GM12874 (cell line): ENCODE measurements at regions not wholly inside any gene's neighbourhood (a gene's known extent, or its start where the extent isn't known, plus 50 kb on each side); places are given as distances from the start of the nearest gene placed in this dataset.

Experiments
- TF ChIP-seq, protein P1 (sequence below): IDR thresholded peaks from 2 replicates; pipeline ENCODE4 v1.5.1; 2011; ENCODE audit warnings: low read depth, mild to moderate bottlenecking, control low read depth, low read length, moderate library complexity; ENCODE audit not compliant: insufficient read depth

- TF ChIP-seq, protein P1, sequence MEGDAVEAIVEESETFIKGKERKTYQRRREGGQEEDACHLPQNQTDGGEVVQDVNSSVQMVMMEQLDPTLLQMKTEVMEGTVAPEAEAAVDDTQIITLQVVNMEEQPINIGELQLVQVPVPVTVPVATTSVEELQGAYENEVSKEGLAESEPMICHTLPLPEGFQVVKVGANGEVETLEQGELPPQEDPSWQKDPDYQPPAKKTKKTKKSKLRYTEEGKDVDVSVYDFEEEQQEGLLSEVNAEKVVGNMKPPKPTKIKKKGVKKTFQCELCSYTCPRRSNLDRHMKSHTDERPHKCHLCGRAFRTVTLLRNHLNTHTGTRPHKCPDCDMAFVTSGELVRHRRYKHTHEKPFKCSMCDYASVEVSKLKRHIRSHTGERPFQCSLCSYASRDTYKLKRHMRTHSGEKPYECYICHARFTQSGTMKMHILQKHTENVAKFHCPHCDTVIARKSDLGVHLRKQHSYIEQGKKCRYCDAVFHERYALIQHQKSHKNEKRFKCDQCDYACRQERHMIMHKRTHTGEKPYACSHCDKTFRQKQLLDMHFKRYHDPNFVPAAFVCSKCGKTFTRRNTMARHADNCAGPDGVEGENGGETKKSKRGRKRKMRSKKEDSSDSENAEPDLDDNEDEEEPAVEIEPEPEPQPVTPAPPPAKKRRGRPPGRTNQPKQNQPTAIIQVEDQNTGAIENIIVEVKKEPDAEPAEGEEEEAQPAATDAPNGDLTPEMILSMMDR, result no peak
Observed at GRCh38 chr5:130801963-130802362, 363.1 kb downstream of the HINT1 start.

DNA sequence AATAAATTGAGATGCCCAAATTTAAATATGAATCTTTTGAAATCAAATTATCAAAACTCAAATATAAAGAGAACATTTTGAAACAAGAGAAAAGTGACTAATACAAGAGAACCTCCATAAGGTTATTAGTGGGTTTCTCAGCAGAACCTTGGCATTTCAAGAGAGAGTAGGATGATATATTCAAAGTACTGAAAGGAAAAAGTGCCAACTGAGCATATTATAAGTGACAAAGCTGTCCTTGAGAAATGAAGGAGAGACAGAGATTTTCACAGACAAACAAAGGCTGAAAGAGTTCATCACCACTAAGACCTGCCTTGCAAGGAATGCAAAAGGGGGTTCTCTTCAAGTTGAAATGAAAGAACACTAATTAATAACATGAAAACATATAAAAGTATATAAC is 366.0 kb downstream of the HINT1 start:
- TF ChIP-seq, protein P1, result no peak

- TF ChIP-seq, protein P1, result no peak
Observed at GRCh38 chr5:130797303-130797702, 367.8 kb downstream of the HINT1 start.

DNA sequence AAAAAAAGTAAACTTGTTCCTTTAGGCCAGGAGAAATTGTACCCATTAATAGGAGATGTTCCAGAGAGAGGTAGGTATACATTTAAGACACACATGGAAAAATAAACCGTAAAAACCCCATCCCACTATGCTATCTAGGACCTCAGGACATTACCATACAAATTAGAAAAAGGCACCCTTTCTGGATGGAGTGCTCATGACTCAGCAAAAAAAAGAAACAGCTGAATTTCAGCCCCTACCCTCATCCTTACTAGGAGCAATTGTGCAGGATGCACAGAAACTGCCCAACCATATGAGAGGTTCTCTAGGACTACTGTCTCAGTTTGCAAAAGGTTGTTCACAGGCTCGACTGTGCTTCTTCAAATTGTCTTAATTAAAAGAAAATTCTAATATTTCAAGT is 368.2 kb downstream of the HINT1 start:
- TF ChIP-seq, protein P1, result no peak

DNA sequence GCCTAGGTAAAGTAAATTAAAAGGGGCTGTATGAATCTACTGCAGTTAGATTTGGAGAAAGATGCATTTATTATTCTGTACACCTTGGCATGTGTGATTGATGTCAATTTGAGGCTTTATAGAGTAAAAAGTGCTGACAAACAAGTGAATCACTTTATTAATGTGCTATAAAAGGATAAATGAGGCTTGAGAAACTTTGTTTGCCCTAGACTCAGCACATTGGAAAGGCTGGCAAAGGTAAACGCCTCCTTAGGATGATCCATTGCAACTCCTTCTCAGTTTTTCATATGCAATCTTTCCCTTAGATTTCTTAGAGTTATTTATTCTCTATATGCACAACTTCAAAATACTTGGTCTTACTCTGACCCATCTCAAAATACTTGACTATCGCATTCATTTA is 369.0 kb downstream of the HINT1 start:
- TF ChIP-seq, protein P1, result no peak

GRCh38 chr5:130795037-130795436 is 370.0 kb downstream of the HINT1 start:
- TF ChIP-seq, protein P1, result no peak

DNA sequence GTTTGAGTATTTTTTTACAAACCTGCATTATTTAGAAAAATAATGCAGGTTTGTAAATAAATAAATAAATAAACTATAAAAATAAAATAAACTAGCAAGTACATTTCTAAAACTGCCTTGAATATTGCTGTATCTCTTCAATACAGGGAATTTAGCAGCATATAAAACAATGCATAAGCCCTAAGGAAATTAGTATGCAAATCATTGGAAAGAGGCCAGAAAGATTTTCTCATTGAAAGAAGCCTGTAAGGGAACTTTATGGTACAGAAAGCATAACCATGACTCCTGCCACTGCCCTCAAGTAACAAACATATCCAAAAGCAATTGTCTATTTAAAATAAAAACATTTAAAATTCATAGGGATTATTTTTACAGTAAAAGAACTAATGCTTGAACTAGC is 387.3 kb downstream of the HINT1 start:
- TF ChIP-seq, protein P1, result no peak

GRCh38 chr5:130773813-130774212 is 391.2 kb downstream of the HINT1 start:
- TF ChIP-seq, protein P1, result no peak
